ENCODE measurements at regions not wholly inside any gene's neighbourhood (a gene's known extent, or its start where the extent isn't known, plus 50 kb on each side); places are given as distances from the start of the nearest gene placed in this dataset.
"Not testable (repeated sequence)": the region's sequence is repeated elsewhere in the genome, so short reads cannot be mapped to it uniquely, and the experiment has no call there.

DNA sequence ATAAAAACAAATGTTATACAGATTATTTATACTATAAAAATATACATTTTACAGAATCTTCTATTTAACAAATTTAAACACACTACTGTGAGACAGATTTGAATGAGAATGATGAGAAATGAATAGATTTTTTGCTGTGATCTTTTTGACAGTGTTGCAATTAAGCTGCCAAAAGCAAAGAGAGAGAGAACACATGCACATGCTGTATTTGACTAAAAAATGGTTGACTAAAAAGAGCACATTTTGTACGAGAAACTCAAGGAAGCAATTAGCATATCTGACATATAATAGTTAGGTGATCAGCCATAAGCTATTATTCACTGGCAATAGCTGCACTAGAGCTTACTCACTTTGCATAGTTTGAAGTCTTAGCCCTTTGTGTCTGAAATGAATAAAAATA lies 115.8 kb downstream of the SYT10 start:
- DNase-seq (ENCODE audit: low read depth), result no peak

DNA sequence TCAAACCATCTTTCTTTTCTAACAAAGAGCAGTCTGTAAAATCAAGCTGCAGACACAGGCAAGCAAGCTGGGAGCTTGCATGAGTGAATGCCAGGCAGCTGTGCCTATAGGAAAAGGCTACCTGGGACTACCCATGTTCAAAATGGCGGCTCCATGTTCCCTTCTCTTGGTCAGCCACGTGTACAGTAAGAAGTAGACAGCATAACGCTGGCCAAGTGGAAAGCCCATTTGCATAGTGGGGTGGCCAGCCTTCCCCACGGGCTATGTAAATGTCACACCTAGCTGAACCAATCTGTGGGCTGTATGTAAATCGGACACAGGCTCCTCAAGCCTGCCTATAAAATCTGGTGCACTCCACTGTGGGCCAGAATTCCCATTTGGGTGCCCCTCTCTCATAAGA lies 117.1 kb downstream of the SYT10 start:
- no peak for DNase-seq (ENCODE audit: low read depth)

DNA sequence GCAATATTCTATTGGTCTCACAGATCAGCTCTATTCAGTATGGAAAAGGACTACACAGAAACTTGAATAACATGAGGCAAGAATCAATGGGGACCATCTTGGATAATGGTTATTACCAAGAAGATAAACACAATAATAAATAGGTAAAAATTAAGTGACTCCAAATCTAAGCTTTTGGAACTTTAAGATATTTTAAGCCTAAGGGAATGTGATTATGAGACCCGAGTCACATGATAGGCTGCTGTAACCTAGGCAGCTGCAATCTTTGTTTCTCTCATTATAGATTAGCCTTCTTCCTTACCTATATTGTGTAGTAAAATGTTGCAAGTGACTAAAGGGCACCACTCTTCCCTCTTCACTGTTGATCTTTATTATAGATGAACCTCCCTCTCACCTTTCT lies 121.9 kb downstream of the SYT10 start:
- no peak for DNase-seq (ENCODE audit: low read depth)

DNA sequence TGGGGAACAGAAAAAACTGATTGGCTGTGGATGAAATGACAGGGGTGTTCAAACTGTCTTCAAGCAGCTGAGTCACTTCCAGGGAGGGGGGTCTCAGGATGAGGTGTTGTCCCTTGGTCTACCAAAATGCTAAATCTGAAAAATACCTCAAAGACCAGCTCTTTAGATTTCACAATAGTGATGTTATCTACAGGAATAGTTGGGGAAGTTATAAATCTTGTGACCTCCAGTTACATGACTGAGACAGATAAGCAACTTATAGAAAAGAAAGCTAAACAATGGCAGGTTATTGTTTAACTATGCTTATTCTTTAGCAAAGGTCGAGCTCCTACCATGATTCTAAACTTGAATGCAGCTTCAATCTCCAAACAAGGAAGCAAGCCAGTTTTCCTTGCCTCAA lies 125.4 kb downstream of the SYT10 start:
- no peak for DNase-seq (ENCODE audit: low read depth)

DNA sequence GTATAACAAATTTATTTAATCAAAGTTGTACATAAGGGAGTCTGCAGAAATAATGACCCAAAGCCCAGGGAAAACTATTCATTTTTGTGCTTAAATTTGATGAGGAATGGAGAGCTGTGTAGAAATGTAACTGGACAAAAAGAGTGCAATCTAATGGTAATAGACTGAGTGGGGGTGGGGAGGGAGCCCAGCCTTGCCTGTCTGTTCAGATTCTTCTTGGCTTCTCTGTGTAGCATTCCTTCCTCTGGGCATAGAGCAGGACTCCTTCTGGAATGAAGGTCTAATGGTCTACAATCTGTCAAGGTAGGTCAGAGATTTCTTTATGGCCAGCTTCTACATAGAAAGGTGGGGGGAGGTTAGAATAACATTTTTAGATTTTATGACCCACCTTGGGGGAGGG lies 126.1 kb downstream of the SYT10 start:
- DNase-seq (ENCODE audit: low read depth), result no peak

DNA sequence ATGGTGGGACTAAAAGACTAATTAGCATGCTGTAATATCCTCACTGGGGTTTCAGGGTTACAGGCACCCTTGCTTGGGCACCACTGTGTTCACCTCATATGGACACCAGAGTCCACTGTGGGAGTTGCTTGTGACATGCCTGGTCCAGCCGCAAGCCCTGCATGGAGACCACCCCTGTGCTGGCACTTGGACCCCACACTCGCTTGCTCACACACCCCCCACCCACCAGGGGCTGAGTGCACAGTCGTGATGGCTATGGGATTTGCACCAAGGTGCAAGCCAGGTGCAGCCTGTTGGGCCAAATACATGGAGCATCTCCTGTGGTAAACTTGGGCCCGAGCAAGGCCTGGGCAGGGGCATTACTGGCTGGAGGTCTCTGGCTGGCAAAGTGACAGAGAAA lies 129.1 kb downstream of the SYT10 start:
- no peak for DNase-seq (ENCODE audit: low read depth)

DNA sequence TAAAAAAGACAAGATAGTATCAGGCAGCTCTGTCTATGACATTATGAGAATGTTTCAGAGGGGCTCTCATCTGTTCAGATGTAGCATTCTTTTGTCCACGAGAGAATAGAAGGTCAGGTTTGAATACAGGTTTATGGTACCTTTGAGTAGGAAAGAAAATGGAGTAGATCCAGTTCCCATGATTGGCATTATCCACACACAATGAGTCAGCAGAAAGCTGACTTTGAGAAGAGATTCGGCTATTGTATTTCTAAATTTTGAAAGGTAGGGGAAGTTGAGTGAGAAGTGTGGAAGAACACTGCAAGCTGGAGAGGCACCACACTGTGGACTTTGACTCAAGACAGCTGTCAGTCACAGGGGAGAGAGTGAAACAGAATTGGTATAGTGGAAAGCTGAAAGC lies 135.4 kb downstream of the SYT10 start:
- no peak for DNase-seq (ENCODE audit: low read depth)

DNA sequence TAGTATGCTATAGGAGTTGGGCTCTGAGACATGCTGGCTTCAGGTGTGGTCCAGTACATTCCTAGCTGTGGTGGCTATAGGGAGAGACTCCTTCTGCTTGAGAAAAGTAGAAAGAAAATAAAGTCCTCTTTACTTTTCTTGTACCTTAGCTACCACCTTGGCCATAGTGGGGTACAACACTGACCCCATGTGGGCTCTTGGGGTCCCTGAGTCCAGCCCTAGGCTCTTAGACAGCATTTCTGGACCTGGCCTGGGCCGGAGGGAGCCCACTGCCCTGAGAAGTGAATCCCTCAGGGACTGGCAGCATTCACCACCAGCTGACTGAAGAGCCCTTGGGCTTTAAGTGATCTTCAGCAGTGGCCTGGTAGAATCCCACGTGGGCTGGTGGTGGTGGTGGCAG lies 143.1 kb downstream of the SYT10 start:
- DNase-seq (ENCODE audit: low read depth), result no peak

DNA sequence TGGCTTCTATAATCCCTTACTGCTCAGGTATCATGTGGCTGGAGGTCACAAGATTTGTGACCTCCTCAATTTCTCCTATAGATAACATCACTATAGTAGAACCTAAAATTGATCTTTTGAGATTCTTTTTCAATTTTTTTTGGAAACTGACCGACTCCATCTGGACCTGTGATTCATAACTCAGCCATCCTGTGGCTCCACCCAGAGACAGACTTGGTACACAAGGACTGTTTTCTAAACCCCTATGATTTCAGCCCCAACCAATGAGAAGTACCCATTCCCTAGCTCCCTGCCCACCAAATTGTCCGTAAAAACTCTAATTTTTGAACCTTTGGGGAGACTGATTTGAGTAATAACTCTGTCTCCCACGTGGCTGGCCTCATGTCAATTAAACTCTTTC lies 148.9 kb downstream of the SYT10 start:
- no peak for DNase-seq (ENCODE audit: low read depth)

DNA sequence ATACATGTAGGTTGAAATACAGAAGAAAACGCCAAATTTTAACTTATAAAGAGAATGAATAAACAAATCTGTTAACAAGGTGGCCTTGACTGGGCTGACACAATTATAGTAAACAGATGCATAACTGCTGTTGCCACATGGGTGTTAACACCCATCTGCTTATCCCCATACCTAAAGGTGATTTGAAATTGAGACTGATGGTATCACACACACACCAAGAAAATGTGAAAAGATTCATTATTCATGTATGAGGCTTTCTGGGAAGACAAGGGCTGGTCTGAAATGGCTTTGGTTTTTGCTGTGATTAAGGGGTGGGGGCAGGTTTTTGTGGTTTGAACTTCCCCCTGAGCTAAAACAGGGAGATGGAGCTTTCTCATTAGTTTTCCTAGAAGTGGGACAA lies 156.6 kb downstream of the SYT10 start:
- no peak for DNase-seq (ENCODE audit: low read depth)

DNA sequence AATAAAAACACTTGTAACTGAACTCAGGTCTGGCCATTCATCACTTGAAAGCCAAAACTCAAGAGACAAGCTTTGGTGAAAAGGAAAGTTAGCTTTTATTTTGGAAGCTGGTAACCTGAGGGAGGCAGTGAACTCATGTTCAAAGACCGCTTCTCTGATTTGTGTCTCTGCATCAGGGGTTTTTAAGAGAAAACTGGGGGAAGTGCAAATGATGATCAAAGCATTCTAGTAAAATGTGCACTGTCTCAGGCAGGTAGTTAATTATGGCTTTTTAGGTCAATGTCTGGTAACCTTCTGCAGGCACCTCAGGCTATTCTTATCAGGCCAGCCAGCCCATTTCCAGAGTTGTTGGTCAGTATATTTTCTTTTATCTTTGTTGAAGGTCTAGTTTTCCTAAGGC lies 162.2 kb downstream of the SYT10 start:
- DNase-seq (ENCODE audit: low read depth), result no peak

DNA sequence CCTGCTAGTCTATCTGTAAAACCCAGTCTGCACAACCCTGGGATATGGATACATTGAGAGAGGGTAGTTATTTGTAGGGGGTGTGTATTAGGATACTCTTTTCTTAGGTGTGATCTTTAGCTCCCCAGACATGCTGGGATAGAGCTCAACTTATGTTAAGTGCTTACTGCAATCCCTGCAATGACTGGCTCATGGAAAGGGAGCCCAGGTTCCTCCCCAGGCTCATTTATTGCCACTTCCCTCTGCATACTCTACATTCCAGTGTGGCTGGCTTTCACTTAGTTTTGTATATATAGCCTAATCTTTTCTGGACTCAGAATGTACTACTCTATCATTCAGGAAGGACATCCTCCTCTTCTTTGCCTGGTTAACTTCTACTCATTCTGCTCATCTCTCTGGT lies 172.0 kb downstream of the SYT10 start:
- no peak for DNase-seq (ENCODE audit: low read depth)

DNA sequence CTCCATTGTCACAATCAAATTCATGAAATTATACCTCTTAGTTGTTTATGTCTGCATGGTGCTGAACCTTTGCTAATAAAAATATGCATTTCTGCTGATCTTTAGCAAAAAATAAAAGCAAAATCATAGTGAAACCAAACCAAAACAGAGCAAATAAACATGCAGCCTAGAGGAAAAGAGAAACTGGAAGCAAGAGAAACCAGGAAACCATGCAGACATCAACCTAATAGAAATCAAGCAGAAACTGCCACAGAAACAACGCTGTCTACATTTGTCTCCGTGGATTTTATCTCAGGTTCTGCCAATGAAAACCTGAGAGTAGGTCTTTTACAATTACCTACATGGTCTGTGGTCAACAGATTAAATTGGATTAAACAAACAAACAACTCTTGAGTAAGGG lies 173.7 kb downstream of the SYT10 start:
- DNase-seq (ENCODE audit: low read depth), result no peak

DNA sequence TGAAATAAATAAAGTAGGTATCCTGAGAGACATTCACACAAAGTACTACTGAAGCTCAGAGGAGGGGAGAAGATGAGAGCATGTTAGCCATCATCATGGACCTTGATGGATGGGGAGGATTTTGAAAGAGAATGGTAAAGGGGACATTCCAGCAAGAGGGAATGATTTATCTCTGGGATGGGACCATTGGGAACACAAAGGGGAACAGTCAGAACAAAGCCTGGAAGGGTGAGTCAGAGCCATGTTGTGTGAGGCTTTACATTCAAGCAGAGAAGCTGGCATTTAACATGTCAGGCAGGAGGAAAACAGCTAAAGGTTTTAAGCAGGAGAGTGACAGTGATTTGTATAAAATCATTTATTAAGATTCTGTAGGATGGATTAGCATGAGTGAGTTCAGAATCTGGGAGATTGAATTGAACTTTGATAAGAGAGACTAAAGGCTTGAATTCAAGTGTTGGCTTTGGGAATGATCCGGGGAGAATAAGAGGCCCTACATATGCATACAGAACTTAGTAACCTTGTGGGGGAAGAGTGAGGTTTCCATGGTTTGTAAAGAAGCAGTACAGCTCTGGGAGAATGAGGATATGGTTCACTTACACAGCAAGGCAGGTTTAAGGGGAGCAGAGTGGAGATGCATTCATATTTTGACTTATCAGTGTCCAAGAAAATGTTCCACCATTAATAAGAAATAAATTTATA lies 174.4 kb downstream of the SYT10 start:
- no peak for DNase-seq (ENCODE audit: low read depth)

DNA sequence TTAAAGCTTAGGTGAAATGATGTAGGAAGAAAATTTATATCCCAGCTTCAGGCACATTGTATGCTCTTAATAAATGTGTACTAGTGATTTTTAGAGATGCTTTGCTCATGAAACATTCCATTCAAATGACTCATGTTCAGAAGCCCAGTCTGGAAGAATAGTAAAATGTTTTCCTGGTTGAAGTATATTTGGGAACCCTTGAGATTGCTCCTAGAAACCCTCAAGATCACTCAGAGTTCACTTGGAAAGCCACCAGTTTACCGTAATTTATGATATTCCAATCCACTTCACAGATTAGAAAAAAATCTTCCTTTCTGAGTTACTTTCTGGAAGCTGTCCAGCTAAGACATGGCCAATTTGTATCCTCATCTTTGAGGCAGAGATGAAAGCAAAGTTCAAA lies 186.4 kb downstream of the SYT10 start:
- no peak for DNase-seq (ENCODE audit: low read depth)

DNA sequence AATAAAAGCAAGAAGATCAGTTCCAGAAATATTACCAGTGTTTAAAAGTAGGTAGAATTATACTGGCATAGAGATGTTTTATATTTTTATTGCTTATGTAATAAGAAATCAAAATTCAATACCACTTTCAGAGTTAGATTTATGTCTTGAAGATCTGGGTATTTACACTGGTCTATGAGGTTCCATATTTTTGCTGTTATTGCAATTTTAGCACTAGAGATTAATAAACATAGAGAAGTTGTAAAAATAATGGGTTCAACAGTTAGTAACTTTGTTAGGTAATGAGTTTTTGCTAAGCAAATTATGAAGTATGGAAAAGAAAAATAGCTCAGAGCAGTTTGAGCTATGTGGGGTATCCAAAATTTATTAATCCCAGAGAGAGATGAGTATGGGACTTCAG lies 188.1 kb downstream of the SYT10 start:
- no peak for DNase-seq (ENCODE audit: low read depth)

DNA sequence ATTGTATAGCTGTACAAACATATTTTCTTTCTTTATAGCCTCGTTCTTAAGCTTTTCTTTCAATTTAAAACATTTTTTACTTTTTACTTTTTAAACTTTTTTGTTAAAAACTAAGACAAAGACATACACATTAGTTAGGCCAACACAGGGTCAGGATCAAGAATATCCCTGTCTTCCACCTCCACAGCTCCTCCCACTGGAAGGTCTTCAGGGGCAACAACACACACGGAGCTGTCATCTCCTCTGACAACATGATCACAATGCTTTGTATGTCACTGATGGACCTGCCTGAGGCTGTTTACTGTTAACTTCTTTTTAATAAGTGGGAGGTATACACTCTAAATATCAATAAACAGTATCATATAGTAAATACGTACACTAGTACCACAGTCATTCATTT lies 191.3 kb downstream of the SYT10 start:
- DNase-seq (ENCODE audit: low read depth), result no peak

DNA sequence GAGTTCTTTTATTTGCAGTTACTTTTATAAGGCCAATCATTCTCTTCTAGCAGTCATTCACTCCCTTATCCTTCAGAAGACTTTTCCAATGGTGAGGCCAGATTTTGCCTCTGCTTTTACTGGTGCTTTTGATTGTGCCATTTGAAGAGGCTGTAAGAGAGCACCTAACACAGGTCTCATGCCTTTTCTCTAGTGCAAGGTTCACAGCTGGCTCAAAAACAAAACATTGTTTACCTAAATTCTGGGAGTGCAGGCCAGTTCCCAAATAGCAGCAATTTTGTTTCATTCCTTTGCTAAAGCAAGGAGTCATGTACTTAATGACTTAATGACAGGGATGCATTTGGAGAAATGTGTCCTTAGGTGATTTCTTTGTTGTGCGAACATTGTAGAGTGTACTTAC lies 192.0 kb downstream of the SYT10 start:
- peak; percentile 0 for DNase-seq (ENCODE audit: low read depth)

DNA sequence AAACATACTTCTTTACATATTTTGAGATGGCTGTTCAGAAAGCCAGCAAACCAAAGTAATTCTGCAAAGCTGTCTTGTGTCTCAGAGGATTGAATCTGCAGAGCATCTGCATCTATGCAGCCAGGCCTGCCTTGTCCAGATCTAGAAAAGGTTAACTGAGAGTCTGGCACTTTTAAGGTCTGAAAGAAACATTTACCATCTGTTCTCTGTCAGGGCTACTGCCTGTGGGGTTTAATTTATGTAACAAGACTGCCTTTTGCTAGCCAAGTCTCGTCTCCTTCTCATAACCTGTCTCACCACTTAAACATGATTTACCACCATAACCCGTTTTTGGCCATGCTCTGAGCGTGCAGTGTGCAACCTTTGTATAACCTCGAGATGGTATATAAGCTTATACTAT lies 194.2 kb downstream of the SYT10 start:
- peak; percentile 0 for DNase-seq (ENCODE audit: low read depth)

DNA sequence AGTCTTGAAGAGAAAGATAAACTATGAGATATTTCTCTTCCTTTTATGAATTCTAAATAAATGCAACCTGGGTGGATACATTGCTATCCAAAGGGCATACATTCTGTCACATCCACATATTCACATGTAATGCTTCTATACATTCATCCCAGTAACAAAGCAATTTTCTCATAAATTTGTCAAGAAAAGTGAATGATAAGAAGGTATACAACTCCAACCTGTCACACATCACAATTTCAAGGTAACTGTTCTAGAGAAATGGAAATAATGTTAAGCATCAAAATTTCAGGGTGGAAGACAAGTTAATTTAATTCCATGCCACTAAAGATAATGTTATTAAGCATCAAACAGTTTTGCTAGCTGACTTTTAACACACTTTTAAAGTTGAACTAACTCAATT lies 212.9 kb downstream of the SYT10 start:
- DNase-seq (ENCODE audit: low read depth), result no peak

DNA sequence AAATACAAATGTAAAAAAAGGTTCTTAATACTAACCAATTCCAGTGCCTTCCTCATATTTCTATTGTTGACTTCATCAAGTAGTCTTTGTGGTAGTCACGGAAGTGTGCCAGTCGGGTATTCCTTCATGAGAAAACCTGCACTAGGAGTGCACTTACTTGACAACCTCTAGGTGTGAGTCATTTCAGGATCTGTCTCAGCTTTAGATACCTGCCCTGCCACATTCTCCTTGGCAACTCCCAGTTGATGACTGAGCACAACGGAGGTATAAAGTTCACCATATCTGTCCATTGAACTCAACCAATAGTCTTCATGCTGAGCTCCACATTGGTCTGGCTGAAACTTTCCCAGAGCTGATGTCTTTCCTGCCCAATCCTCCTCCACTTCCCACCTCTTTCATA lies 215.7 kb downstream of the SYT10 start:
- no peak for DNase-seq (ENCODE audit: low read depth)

DNA sequence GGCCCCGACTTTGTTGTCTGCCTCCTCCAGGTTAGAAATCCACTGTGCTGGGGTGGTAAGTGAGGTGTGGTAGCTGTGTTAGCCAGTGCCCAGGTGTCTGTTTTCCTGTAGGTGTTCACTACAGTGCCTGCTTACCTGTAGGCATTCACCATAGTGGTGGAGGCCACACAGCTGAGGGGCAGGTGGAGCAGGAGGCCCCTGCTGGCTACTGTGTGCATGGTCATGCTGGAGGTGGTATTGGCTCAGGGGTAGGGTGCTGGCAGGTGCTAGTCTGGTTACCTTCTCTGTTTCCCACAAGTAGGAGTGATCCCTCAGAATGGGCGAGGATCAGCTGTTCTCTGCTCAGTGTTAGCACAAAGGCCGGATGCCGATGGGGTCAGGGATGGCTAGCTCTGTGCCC lies 217.3 kb downstream of the SYT10 start:
- no peak for DNase-seq (ENCODE audit: low read depth)

DNA sequence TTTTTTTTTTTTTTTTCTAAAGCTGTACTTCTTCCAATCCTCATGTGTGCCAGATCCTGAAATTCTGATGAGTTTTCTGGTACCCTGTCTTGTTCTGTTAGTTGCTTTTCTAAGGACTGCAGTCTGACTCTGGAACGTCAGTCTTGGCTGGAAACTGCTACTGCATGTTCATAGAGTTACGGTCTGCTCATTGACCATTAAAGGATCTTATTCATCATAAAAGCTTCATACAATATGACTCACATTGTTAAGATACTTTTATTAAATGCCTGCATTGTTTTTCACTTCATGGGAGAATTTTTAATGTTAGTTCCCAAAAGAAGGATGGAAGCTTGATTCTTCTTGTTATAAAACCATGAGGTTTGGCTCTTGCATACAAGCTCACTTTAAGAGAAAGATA lies 233.6 kb downstream of the SYT10 start:
- DNase-seq (ENCODE audit: low read depth), result no peak

DNA sequence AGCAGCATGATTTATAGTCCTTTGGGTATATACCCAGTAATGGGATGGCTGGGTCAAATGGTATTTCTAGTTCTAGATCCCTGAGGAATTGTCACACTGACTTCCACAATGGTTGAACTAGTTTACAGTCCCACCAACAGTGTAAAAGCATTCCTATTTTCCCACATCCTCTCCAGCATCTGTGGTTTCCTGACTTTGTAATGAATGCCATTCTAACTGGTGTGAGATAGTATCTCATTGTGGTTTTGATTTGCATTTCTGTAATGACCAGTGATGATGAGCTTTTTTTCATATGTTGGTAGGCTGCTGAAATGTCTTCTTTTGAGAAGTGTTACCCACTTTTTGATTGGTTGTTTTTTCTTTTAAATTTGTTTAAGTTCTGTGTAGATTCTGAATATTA lies 245.2 kb downstream of the SYT10 start:
- not testable (repeated sequence) for DNase-seq (ENCODE audit: low read depth)

DNA sequence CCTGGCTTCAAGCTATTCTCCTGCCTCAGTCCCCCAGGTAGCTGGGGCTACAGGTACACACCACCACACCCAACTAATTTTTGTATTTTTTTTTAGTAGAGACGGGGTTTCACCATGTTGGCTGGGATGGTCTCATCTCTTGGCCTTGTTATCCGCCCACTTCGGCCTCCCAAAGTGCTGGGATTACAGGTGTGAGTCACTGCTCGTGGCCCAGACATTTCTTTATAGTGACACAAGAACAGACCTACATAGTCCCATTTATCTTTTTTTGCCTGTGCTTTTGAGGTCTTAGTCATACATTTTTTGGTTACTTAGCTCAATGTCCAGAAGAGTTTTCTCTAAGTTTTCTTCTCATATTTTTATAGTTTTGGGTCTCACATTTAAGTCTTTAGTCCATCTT lies 247.4 kb downstream of the SYT10 start:
- DNase-seq (ENCODE audit: low read depth), result no peak
